RWPE2 (cell line): ENCODE measurements at regions not wholly inside any gene's neighbourhood (a gene's known extent, or its start where the extent isn't known, plus 50 kb on each side); places are given as distances from the start of the nearest gene placed in this dataset.

Experiments used
- ATAC-seq: fragments of 200-7000 bp; cut with Tn5 transposase; 3 replicates; pipeline ENCODE4 v1.9.1; 2021; ENCODE audit warnings: low read depth
- DNase-seq: peaks from one replicate; pipeline ENCODE4 v3.0.0-alpha.2; 2020; ENCODE audit warnings: low spot score
- H3K27ac ChIP-seq: fragments of 450-650 bp; 2 replicates; pipeline ENCODE4 v1.5.1; 2017; ENCODE audit warnings: mild to moderate bottlenecking; ENCODE audit not compliant: poor library complexity, severe bottlenecking
- H3K27me3 ChIP-seq: fragments of 250-450 bp; sonication (Bioruptor Pico); 2 replicates; pipeline ENCODE4 v1.5.1; 2021; ENCODE audit warnings: mild to moderate bottlenecking, moderate library complexity; ENCODE audit not compliant: insufficient read depth, poor library complexity, severe bottlenecking
- H3K36me3 ChIP-seq: fragments of 250-450 bp; sonication (Bioruptor Pico); 2 replicates; pipeline ENCODE4 v1.5.1; 2020; ENCODE audit warnings: low read depth, mild to moderate bottlenecking, moderate library complexity
- H3K4me1 ChIP-seq: fragments of 250-450 bp; sonication (Bioruptor Pico); 2 replicates; pipeline ENCODE4 v1.5.1; 2021; ENCODE audit warnings: mild to moderate bottlenecking, moderate library complexity; ENCODE audit not compliant: insufficient read depth, poor library complexity, severe bottlenecking
- H3K4me3 ChIP-seq: fragments of 250-450 bp; sonication (Bioruptor Pico); 2 replicates; pipeline ENCODE4 v1.5.1; 2021; ENCODE audit warnings: mild to moderate bottlenecking, moderate library complexity; ENCODE audit not compliant: severe bottlenecking
- H3K9me3 ChIP-seq: fragments of 250-450 bp; sonication (Bioruptor Pico); 2 replicates; pipeline ENCODE4 v1.5.1; 2021; ENCODE audit warnings: mild to moderate bottlenecking, moderate library complexity; ENCODE audit not compliant: severe bottlenecking
- TF ChIP-seq, protein P1 (sequence below): fragments of 450-650 bp; IDR thresholded peaks from one replicate; pipeline ENCODE4 v1.5.1; 2017; ENCODE audit warnings: mild to moderate bottlenecking, moderate library complexity; ENCODE audit not compliant: poor library complexity, severe bottlenecking

DNA sequence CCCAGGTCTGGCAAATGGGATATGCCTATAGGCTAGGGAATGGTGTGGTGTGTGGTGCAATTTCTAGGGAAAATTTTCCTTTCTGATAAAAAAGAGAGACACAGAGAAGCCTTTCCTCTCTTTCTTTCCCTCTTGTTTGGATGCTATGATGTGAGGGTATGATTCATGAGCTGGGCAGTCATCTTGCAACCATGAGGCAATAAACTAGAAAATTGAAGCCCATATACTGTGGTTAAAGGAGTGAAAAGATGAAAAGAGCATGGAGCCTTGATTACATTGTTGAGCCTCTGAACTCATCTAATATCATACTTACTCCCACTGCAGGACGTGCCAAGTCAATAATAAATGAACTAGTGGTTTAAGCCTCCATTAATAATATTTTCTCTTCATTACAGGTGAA lies 215.6 kb downstream of the HAUS1 start:
- ATAC-seq (no peak), DNase-seq (no peak)
- Histone ChIP-seq H3K36me3 (no peaks in the 10 kb centered on the region), H3K27ac (peak overlapping the region; percentile 100), H3K4me1 (peaks cover 45% of the 10 kb centered on the region), H3K9me3 (no peaks in the 10 kb centered on the region), H3K27me3 (no peaks in the 10 kb centered on the region), H3K4me3 (no peak overlapping the region)
- TF ChIP-seq, protein P1, sequence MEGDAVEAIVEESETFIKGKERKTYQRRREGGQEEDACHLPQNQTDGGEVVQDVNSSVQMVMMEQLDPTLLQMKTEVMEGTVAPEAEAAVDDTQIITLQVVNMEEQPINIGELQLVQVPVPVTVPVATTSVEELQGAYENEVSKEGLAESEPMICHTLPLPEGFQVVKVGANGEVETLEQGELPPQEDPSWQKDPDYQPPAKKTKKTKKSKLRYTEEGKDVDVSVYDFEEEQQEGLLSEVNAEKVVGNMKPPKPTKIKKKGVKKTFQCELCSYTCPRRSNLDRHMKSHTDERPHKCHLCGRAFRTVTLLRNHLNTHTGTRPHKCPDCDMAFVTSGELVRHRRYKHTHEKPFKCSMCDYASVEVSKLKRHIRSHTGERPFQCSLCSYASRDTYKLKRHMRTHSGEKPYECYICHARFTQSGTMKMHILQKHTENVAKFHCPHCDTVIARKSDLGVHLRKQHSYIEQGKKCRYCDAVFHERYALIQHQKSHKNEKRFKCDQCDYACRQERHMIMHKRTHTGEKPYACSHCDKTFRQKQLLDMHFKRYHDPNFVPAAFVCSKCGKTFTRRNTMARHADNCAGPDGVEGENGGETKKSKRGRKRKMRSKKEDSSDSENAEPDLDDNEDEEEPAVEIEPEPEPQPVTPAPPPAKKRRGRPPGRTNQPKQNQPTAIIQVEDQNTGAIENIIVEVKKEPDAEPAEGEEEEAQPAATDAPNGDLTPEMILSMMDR = no peak

DNA sequence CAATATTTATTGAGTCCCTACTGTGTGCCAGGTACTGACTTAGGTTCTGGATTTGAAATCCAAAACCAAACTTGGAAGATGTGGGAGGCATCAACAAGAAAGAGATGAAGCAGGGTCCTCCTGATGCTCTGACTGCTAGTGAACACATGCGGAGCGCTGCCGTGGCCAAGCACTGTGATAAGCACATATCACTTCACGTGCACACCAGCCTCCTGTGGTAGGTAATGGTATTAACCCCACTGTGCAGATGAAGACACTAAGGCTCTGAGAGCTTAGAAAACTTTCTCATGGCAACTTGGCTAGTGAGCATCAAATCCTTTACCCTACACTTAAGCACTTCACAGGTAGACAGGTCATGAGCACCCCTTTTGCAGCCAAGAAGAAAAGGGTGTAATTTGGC lies 216.1 kb downstream of the HAUS1 start:
- no peak overlapping the region for H3K4me3 ChIP-seq
- no peak for DNase-seq
- H3K4me1 ChIP-seq = peaks cover 47% of the 10 kb centered on the region
- no peaks in the 10 kb centered on the region for H3K36me3 ChIP-seq
- H3K27me3 ChIP-seq = no peaks in the 10 kb centered on the region
- H3K27ac ChIP-seq = peak overlapping the region; percentile 100
- no peak for ATAC-seq
- TF ChIP-seq, protein P1 = no peak
- no peaks in the 10 kb centered on the region for H3K9me3 ChIP-seq

DNA sequence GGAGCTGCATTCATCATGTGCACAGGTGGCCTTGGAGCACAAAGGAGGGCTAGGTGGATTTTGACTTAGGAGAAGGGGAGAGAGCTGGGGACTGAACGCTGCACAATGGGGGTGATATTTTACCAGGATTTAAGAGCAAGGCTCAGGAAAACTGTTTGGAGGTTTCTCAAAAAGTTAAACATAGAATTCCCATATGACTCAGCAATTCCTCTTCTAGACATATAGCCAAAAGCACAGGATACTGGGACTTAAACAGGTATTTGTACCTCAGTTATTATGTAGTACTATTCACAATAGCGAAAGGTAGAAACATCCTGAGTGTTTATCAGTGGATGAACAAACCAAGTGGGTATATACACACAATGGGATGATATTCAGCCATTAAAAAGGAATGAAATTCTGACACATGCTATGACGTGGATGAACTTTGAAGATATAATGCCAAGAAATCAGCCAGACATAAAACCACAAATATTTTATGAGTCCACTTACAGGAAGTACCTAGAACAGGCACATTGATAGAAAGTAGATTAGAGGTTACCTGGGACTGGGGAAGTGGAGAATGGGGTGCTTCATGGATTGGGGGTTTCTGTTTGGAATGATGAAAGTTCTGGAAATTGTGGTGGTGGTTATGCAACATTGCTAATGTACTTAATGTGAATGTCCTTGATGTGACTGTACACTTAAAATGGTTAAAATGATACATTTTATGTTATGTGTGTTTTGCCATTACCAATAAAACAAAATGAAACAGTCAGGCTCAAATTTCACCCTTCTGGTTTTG lies 216.9 kb downstream of the HAUS1 start:
- Histone ChIP-seq H3K36me3 (no peaks in the 10 kb centered on the region), H3K27me3 (no peaks in the 10 kb centered on the region), H3K4me1 (peaks cover 47% of the 10 kb centered on the region), H3K4me3 (no peak overlapping the region), H3K27ac (peak overlapping the region; percentile 100), H3K9me3 (no peaks in the 10 kb centered on the region)
- DNase-seq (no peak), ATAC-seq (peak; percentile 64)
- TF ChIP-seq, protein P1 = no peak

DNA sequence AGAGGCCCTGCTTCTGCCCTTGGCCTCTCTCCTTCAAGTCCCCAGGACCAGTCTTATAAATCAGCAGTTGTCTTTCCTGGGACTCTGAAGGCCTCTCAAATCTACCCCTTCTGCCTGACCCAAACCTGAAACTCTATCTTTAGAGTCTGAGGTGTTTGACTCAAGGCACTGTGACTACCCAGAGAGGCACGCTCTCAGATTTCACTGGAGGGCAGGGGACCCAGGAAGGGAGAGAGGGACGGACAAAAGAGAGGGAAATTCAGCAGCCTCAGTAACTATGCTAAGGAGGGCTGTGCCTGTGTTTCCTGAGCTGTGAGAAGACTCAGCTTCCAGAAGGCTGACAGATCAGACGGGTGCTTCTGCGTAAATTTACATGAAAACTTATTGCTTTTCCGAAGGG lies 217.8 kb downstream of the HAUS1 start:
- DNase-seq = no peak
- no peaks in the 10 kb centered on the region for H3K36me3 ChIP-seq
- peaks cover 47% of the 10 kb centered on the region for H3K4me1 ChIP-seq
- peak overlapping the region; percentile 100 for H3K27ac ChIP-seq
- TF ChIP-seq, protein P1 = no peak
- no peak overlapping the region for H3K4me3 ChIP-seq
- H3K9me3 ChIP-seq = no peaks in the 10 kb centered on the region
- H3K27me3 ChIP-seq = no peaks in the 10 kb centered on the region
- peak; percentile 69 for ATAC-seq

DNA sequence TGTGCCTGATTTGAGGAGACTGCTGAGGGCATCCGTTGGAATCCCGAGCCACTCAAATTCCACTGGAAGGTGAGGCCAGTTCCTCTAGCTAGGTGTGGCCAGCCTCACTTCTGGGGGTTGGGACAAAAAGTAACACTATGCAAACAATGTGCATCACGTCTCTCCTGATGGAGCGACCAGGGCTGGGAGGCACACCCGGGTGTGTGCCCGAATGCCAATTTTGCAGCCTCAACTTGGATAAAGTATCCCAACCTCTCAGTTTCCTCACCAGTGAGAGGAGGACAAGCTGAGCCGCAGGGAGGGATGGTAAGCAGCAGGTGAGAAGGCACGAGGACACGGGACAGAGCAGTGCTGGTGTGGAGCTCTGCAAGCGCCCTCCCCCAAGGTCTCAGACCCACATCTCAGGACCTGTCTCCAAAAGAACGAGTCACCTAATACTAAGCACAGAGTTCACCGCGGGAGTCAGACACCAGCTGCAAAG lies 218.3 kb downstream of the HAUS1 start:
- Histone ChIP-seq H3K36me3 (no peaks in the 10 kb centered on the region), H3K4me1 (peaks cover 47% of the 10 kb centered on the region), H3K9me3 (no peaks in the 10 kb centered on the region), H3K4me3 (no peak overlapping the region), H3K27me3 (no peaks in the 10 kb centered on the region), H3K27ac (peak overlapping the region; percentile 100)
- peak; percentile 69 for DNase-seq
- peak; percentile 72 for ATAC-seq
- TF ChIP-seq, protein P1 = no peak
